GM12891 (cell line): ENCODE measurements at regions not wholly inside any gene's neighbourhood (a gene's known extent, or its start where the extent isn't known, plus 50 kb on each side); places are given as distances from the start of the nearest gene placed in this dataset.

Experiments
- PAX5 ChIP-seq: IDR thresholded peaks from 2 replicates; pipeline ENCODE4 v1.6.1; 2011; ENCODE audit warnings: low read length, moderate library complexity, mild to moderate bottlenecking; ENCODE audit not compliant: insufficient read depth, severe bottlenecking
- POLR2A ChIP-seq: IDR thresholded peaks from 2 replicates; pipeline ENCODE4 v1.6.1; 2011; ENCODE audit warnings: low read depth, low read length, control low read depth
- POLR2AphosphoS5 ChIP-seq: IDR thresholded peaks from 2 replicates; pipeline ENCODE4 v1.6.1; 2011; ENCODE audit warnings: low read depth, low read length, control low read depth
- POU2F2 ChIP-seq: IDR thresholded peaks from 2 replicates; pipeline ENCODE4 v1.6.1; 2011; ENCODE audit warnings: low read depth, mild to moderate bottlenecking, control low read depth, low read length, moderate library complexity
- SPI1 ChIP-seq: IDR thresholded peaks from 2 replicates; pipeline ENCODE4 v1.6.1; 2011; ENCODE audit warnings: low read depth, low read length, control low read depth
- TAF1 ChIP-seq: IDR thresholded peaks from 2 replicates; pipeline ENCODE4 v1.6.1; 2011; ENCODE audit warnings: low read depth, low read length, control low read depth

DNA sequence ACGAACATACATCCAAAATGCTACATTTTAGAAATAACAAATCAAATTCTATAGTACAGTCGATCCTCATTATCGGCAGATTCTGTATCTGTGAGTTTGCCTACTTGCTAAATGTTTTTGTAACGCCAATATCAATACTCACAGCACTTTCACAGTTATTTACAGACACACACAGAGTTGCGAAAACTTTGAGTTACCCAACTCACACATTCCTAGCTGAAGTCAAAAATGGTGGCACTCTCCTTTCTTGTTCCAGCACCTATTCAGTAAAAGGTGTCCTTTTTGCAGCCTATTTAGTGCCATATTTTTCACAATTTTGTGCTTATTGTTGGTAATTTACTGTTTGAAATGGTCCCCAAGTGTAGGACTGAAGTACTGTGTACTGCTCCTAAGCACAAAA is 161.7 kb downstream of the AKR1D1 start:
- TF ChIP-seq POLR2A (no peak), POLR2AphosphoS5 (no peak), TAF1 (no peak), SPI1 (no peak), POU2F2 (no peak), PAX5 (no peak)
